D721Med (cell line): ENCODE measurements at regions not wholly inside any gene's neighbourhood (a gene's known extent, or its start where the extent isn't known, plus 50 kb on each side); places are given as distances from the start of the nearest gene placed in this dataset.
"Not testable (repeated sequence)": the region's sequence is repeated elsewhere in the genome, so short reads cannot be mapped to it uniquely, and the experiment has no call there.

ENCODE experiments used
- DNase-seq: peaks from one replicate; pipeline ENCODE4 v3.0.0; 2011; ENCODE audit warnings: low spot score; ENCODE audit not compliant: insufficient read length
- FAIRE-seq: peaks from 2 replicates; lab custom pipeline; 2011; peaks lifted over from hg19 to GRCh38; lab: Jason Lieb, UNC
- CTCF ChIP-seq: IDR thresholded peaks from 2 replicates; pipeline ENCODE4 v1.5.1; 2012; ENCODE audit warnings: mild to moderate bottlenecking, control low read depth; ENCODE audit not compliant: insufficient read depth; ENCODE audit errors: missing control alignments

GRCh38 chr6:12356983-12357972 is 67.1 kb downstream of the EDN1 start:
- DNase-seq (no peak), FAIRE-seq (no peak)
- no peak for TF ChIP-seq CTCF

GRCh38 chr6:12359036-12359435 is 68.9 kb downstream of the EDN1 start:
- TF ChIP-seq CTCF: no peak
- no peak for FAIRE-seq
- no peak for DNase-seq

- FAIRE-seq: no peak
- TF ChIP-seq CTCF: no peak
Measured at GRCh38 chr6:12361042-12361765, 71.0 kb downstream of the EDN1 start.

GRCh38 chr6:12363277-12363650 is 73.1 kb downstream of the EDN1 start:
- FAIRE-seq, DNase-seq: not testable (repeated sequence)

More at GRCh38 chr6:12361042-12361765, 71.0 kb downstream of the EDN1 start:
- no peak for DNase-seq

- DNase-seq: no peak
- TF ChIP-seq CTCF: no peak
- no peak for FAIRE-seq
Measured at GRCh38 chr6:12363651-12364381, 73.7 kb downstream of the EDN1 start.

GRCh38 chr6:12364621-12365020 is 74.5 kb downstream of the EDN1 start:
- no peak for TF ChIP-seq CTCF
- DNase-seq (no peak), FAIRE-seq (no peak)

GRCh38 chr6:12366731-12367130 is 76.6 kb downstream of the EDN1 start:
- FAIRE-seq (no peak), DNase-seq (no peak)
- TF ChIP-seq CTCF: no peak
